IMR-90 (cell line): ENCODE measurements at regions not wholly inside any gene's neighbourhood (a gene's known extent, or its start where the extent isn't known, plus 50 kb on each side); places are given as distances from the start of the nearest gene placed in this dataset.

Experiments used
- ATAC-seq: fragments of 200-7000 bp; cut with Tn5 transposase; 2 replicates; pipeline ENCODE4 v1.9.1; 2020; ENCODE audit warnings: low read depth, mild to moderate bottlenecking, moderate library complexity
- BruUV-seq: library from RNA; stranded (reverse); fragments of 400-500 nt; replicated peaks from 2 replicates; lab custom pipeline; 2021; lab: Mats Ljungman, UMichigan
- CTCF ChIA-PET: fragments of 300-600 bp; formaldehyde crosslinking; extraction: SDS; loops from one replicate; lab custom pipeline; 2021; ENCODE audit warnings: antibody characterized with exemption; lab: Yijun Ruan, JAX
- POLR2A ChIA-PET: fragments of 300-600 bp; sonication (Branson Sonifier 250); formaldehyde crosslinking; loops from one replicate; lab custom pipeline; 2022; ENCODE audit warnings: antibody characterized with exemption; ENCODE audit not compliant: unreplicated experiment; lab: Charles Lee
- DNase-seq: peaks from one replicate; pipeline ENCODE4 v3.0.0; 2013
- H2AFZ ChIP-seq: replicated peaks from 2 replicates; pipeline ENCODE3; 2013; ENCODE audit warnings: low read length, mild to moderate bottlenecking; ENCODE audit not compliant: poor library complexity
- H2AK5ac ChIP-seq: 2 replicates; pipeline ENCODE4 v1.6.1; 2013; ENCODE audit warnings: low read depth, low read length, inconsistent platforms
- H2AK9ac ChIP-seq: replicated peaks from 2 replicates; pipeline ENCODE3; 2013; ENCODE audit warnings: mild to moderate bottlenecking, low read depth, low read length, moderate library complexity; ENCODE audit not compliant: poor library complexity
- H2BK120ac ChIP-seq: 2 replicates; pipeline ENCODE4 v1.6.1; 2013; ENCODE audit warnings: low read depth, low read length, inconsistent platforms
- H2BK15ac ChIP-seq: 3 replicates; pipeline ENCODE4 v1.6.1; 2013; ENCODE audit warnings: low read depth, low read length, inconsistent platforms
- H2BK20ac ChIP-seq: 2 replicates; pipeline ENCODE4 v1.6.1; 2013; ENCODE audit warnings: low read depth, mild to moderate bottlenecking, inconsistent platforms, low read length, moderate library complexity
- H2BK5ac ChIP-seq: 2 replicates; pipeline ENCODE4 v1.6.1; 2013; ENCODE audit warnings: mild to moderate bottlenecking, low read depth, low read length, inconsistent platforms; ENCODE audit not compliant: poor library complexity, severe bottlenecking
- H3K14ac ChIP-seq: replicated peaks from 2 replicates; pipeline ENCODE4 v1.6.1; 2013; ENCODE audit warnings: low read depth, low read length, inconsistent platforms
- H3K18ac ChIP-seq: 2 replicates; pipeline ENCODE4 v1.6.1; 2013; ENCODE audit warnings: low read depth, low read length, control low read depth
- H3K23ac ChIP-seq: 2 replicates; pipeline ENCODE4 v1.6.1; 2013; ENCODE audit warnings: low read depth, low read length, inconsistent platforms
- H3K27ac ChIP-seq: 2 replicates; pipeline ENCODE4 v1.5.1; 2013; ENCODE audit warnings: mild to moderate bottlenecking, control low read depth, low read length; ENCODE audit not compliant: insufficient read depth
- H3K27me3 ChIP-seq: 2 replicates; pipeline ENCODE4 v1.6.1; 2013; ENCODE audit warnings: low read length; ENCODE audit not compliant: control insufficient read depth, insufficient read depth
- H3K36me3 ChIP-seq: 2 replicates; pipeline ENCODE4 v1.6.1; 2013; ENCODE audit warnings: low read length, mixed read lengths; ENCODE audit not compliant: control insufficient read depth, insufficient read depth
- H3K4ac ChIP-seq: 2 replicates; pipeline ENCODE4 v1.6.1; 2013; ENCODE audit warnings: low read depth, low read length, inconsistent platforms
- H3K4me1 ChIP-seq: 2 replicates; pipeline ENCODE4 v1.6.1; 2013; ENCODE audit warnings: low read length, mixed read lengths; ENCODE audit not compliant: control insufficient read depth, insufficient read depth
- H3K4me2 ChIP-seq: 2 replicates; pipeline ENCODE4 v1.6.1; 2013; ENCODE audit warnings: low read depth, mild to moderate bottlenecking, control low read depth, low read length, moderate library complexity
- H3K4me3 ChIP-seq: 2 replicates; pipeline ENCODE4 v1.5.1; 2013; ENCODE audit warnings: low read depth, mild to moderate bottlenecking, control low read depth, low read length, moderate library complexity; ENCODE audit not compliant: insufficient read depth
- H3K56ac ChIP-seq: 2 replicates; pipeline ENCODE4 v1.6.1; 2013; ENCODE audit warnings: low read length, inconsistent platforms; ENCODE audit not compliant: insufficient read depth; ENCODE audit errors: extremely low read depth
- H3K79me1 ChIP-seq, 2 experiments: 2 replicates each; pipeline ENCODE4 v1.6.1; 2013; ENCODE audit warnings: low read length in 2 of 2, inconsistent platforms in 1 of 2, low read depth in 1 of 2
- H3K9ac ChIP-seq: 2 replicates; pipeline ENCODE4 v1.6.1; 2013; ENCODE audit warnings: low read depth, low read length, control low read depth
- H3K9me1 ChIP-seq: 2 replicates; pipeline ENCODE4 v1.6.1; 2013; ENCODE audit warnings: low read length, inconsistent platforms; ENCODE audit not compliant: insufficient read depth
- H3K9me3 ChIP-seq: 2 replicates; pipeline ENCODE4 v1.6.1; 2013; ENCODE audit warnings: low read length; ENCODE audit not compliant: control insufficient read depth, insufficient read depth
- H4K20me1 ChIP-seq: 2 replicates; pipeline ENCODE4 v1.6.1; 2013; ENCODE audit warnings: low read length, inconsistent platforms; ENCODE audit not compliant: insufficient read depth
- H4K5ac ChIP-seq: 2 replicates; pipeline ENCODE4 v1.6.1; 2013; ENCODE audit warnings: mild to moderate bottlenecking, low read depth, low read length, control low read depth
- H4K8ac ChIP-seq, 2 experiments: 2 replicates each; pipeline ENCODE4 v1.6.1; 2013; ENCODE audit warnings: low read depth in 2 of 2, low read length in 2 of 2, control low read depth in 1 of 2, inconsistent platforms in 1 of 2
- H4K91ac ChIP-seq: 2 replicates; pipeline ENCODE4 v1.6.1; 2013; ENCODE audit warnings: low read depth, low read length, inconsistent platforms; ENCODE audit not compliant: insufficient read depth
- CEBPB ChIP-seq: IDR thresholded peaks from 2 replicates; pipeline ENCODE4 v1.6.1; 2012; ENCODE audit warnings: low read depth, low read length, improper control_type of control experiment
- ELK1 ChIP-seq: fragments of 150-350 bp; IDR thresholded peaks from 2 replicates; pipeline ENCODE4 v1.6.1; 2016; ENCODE audit warnings: low read depth, mild to moderate bottlenecking, low read length, moderate library complexity, borderline replicate concordance
- MAFK ChIP-seq: IDR thresholded peaks from 2 replicates; pipeline ENCODE4 v1.6.1; 2012; ENCODE audit warnings: low read depth, low read length, improper control_type of control experiment
- USF2 ChIP-seq: fragments of 150-350 bp; IDR thresholded peaks from 2 replicates; pipeline ENCODE4 v1.6.1; 2017; ENCODE audit warnings: mild to moderate bottlenecking, antibody characterized with exemption, low read length, low read depth
- WGBS, 2 experiments: methylation state at CpG; one replicate each; pipeline versions ENCODE4 v1.1.5 to v1.1.7; 2013; ENCODE audit warnings: missing lambda C conversion rate in 2 of 2; ENCODE audit not compliant: insufficient read length in 1 of 2; ENCODE audit errors: extremely low coverage in 2 of 2; 5-methylcytosine and 5-hydroxymethylcytosine counted together
- dilution Hi-C: fragments of 300-500 bp; cut with HindIII; formaldehyde crosslinking; loops from one replicate; pipeline ENCODE4 v1.14.3; 2018; ENCODE audit warnings: low sequenced_read_pairs; ENCODE audit not compliant: unreplicated experiment
- in situ Hi-C: fragments of 300-500 bp; cut with MboI; formaldehyde crosslinking; loops from 3 replicates; pipeline ENCODE4 v1.14.3; 2019; ENCODE audit warnings: low sequenced_read_pairs, inconsistent platforms, mixed read lengths
- intact Hi-C: fragments of 100-400 bp; cut with micrococcal nuclease; formaldehyde crosslinking; loops from 2 replicates; pipeline ENCODE4 v1.10.0; 2022

- Histone ChIP-seq H4K20me1 (no peaks in the 10 kb centered on the region), H4K8ac (no peak overlapping the region), H3K23ac (no peak overlapping the region), H3K4me1 (no peaks in the 10 kb centered on the region), H3K79me1 (no peaks in the 10 kb centered on the region), H3K27ac (no peak overlapping the region), H3K4me3 (no peak overlapping the region), H2BK15ac (no peak overlapping the region), H2AK9ac (no peak overlapping the region), H2BK120ac (no peak overlapping the region), H3K36me3 (no peaks in the 10 kb centered on the region), H2BK20ac (no peak overlapping the region), H3K4me2 (no peak overlapping the region), H2AFZ (no peak overlapping the region), H3K18ac (no peak overlapping the region), H4K91ac (no peak overlapping the region), H3K14ac (no peak overlapping the region), H2BK5ac (no peak overlapping the region), H3K9ac (no peak overlapping the region), H4K5ac (no peak overlapping the region), H3K4ac (no peak overlapping the region), H3K9me3 (peaks cover 6% of the 10 kb centered on the region; the same call in 1 of the 2 replicates), H2AK5ac (no peak overlapping the region), H3K9me1 (no peaks in the 10 kb centered on the region), H3K56ac (no peak overlapping the region), H3K27me3 (no peaks in the 10 kb centered on the region)
- no CpG with 5 or more reads among the region's 1 CpG for WGBS, 2 experiments
- DNase-seq = no peak
- CTCF ChIA-PET = no interaction called here
- dilution Hi-C loops = no loop called here
- no peak for ATAC-seq
- intact Hi-C loops = no loop called here
- TF ChIP-seq ELK1 (no peak), CEBPB (no peak), USF2 (no peak), MAFK (no peak)
- BruUV-seq = no TSS peak
- POLR2A ChIA-PET = no interaction called here
- in situ Hi-C loops = no loop called here
These were observed 241.6 kb downstream of the TACR3 start for GRCh38 chr4:103478210-103478609.
